ENCODE measurements at regions not wholly inside any gene's neighbourhood (a gene's known extent, or its start where the extent isn't known, plus 50 kb on each side); places are given as distances from the start of the nearest gene placed in this dataset.

GRCh38 chrX:26352891-26353430, 137.0 kb downstream of the MAGEB5 start:
- no peak for TF ChIP-seq CTCF (IDR thresholded peaks at IDR 0.05)
- no peak for TF ChIP-seq EP300 (IDR thresholded peaks at IDR 0.05)
